ENCODE measurements at regions not wholly inside any gene's neighbourhood (a gene's known extent, or its start where the extent isn't known, plus 50 kb on each side); places are given as distances from the start of the nearest gene placed in this dataset.

GRCh38 chr3:35338186-35338585 lies 301.1 kb upstream of the ARPP21 start:
- no peak overlapping the region for H3K4me3 ChIP-seq (ENCODE audit: low read length)
- H3K9me3 ChIP-seq (ENCODE audit: low read length), result no peaks in the 10 kb centered on the region
- no peak overlapping the region for H3K9ac ChIP-seq (ENCODE audit: low read length)

GRCh38 chr3:35380196-35380595 lies 259.1 kb upstream of the ARPP21 start:
- Histone ChIP-seq H2AFZ (ENCODE audit: low read depth, low read length) (no peak overlapping the region), H3K4me2 (ENCODE audit: low read length) (no peak overlapping the region), H3K36me3 (ENCODE audit: insufficient read depth, low read length) (no peaks in the 10 kb centered on the region), H4K20me1 (ENCODE audit: insufficient read depth) (no peaks in the 10 kb centered on the region), H3K79me2 (replicated peaks; ENCODE audit: insufficient read depth, low read length) (no peaks in the 10 kb centered on the region), H3K4me3 (ENCODE audit: low read length) (no peak overlapping the region), H3K27me3 (ENCODE audit: insufficient read depth, low read depth, low read length) (no peaks in the 10 kb centered on the region), H3K9me3 (ENCODE audit: low read length) (no peaks in the 10 kb centered on the region), H3K9me2 (ENCODE audit: insufficient read depth, low read length) (no peaks in the 10 kb centered on the region), H3F3A (ENCODE audit: insufficient read depth, low read length, poor library complexity, severe bottlenecking) (no peaks in the 10 kb centered on the region), H3K27ac (ENCODE audit: low read length) (no peak overlapping the region), H3K9ac (ENCODE audit: low read length) (no peak overlapping the region)
- no peak for TF ChIP-seq SMC3 (conservative IDR thresholded peaks at IDR 0.05; ENCODE audit: poor library complexity)
- no peak for TF ChIP-seq EZH2 (IDR thresholded peaks at IDR 0.05; ENCODE audit: borderline replicate concordance, insufficient read depth, low read length, poor library complexity, severe bottlenecking)
- no peak for TF ChIP-seq POLR2AphosphoS5 (IDR thresholded peaks at IDR 0.05)
- no peak for TF ChIP-seq TAF1 (IDR thresholded peaks at IDR 0.05; ENCODE audit: low read depth)
- TF ChIP-seq CTCF (IDR thresholded peaks at IDR 0.05; ENCODE audit: poor library complexity, severe bottlenecking), result no peak
- TF ChIP-seq REST (IDR thresholded peaks at IDR 0.05; ENCODE audit: borderline replicate concordance), result no peak
- no peak for TF ChIP-seq EP300 (conservative IDR thresholded peaks at IDR 0.05; ENCODE audit: poor library complexity, severe bottlenecking)

More at GRCh38 chr3:35338186-35338585, 301.1 kb upstream of the ARPP21 start:
- H3K9me2 ChIP-seq (ENCODE audit: insufficient read depth, low read length), result no peaks in the 10 kb centered on the region
- no peak overlapping the region for H3K27ac ChIP-seq (ENCODE audit: low read length)
- no peaks in the 10 kb centered on the region for H3K27me3 ChIP-seq (ENCODE audit: insufficient read depth, low read depth, low read length)
- no peaks in the 10 kb centered on the region for H3K79me2 ChIP-seq (replicated peaks; ENCODE audit: insufficient read depth, low read length)
- H4K20me1 ChIP-seq (ENCODE audit: insufficient read depth), result no peaks in the 10 kb centered on the region
- H2AFZ ChIP-seq (ENCODE audit: low read depth, low read length), result no peak overlapping the region
- H3K4me2 ChIP-seq (ENCODE audit: low read length), result no peak overlapping the region
- H3K36me3 ChIP-seq (ENCODE audit: insufficient read depth, low read length), result no peaks in the 10 kb centered on the region
- TF ChIP-seq TAF1 (IDR thresholded peaks at IDR 0.05; ENCODE audit: low read depth) (no peak), POLR2AphosphoS5 (IDR thresholded peaks at IDR 0.05) (no peak), SMC3 (conservative IDR thresholded peaks at IDR 0.05; ENCODE audit: poor library complexity) (no peak), EP300 (conservative IDR thresholded peaks at IDR 0.05; ENCODE audit: poor library complexity, severe bottlenecking) (no peak), CTCF (IDR thresholded peaks at IDR 0.05; ENCODE audit: poor library complexity, severe bottlenecking) (no peak), REST (IDR thresholded peaks at IDR 0.05; ENCODE audit: borderline replicate concordance) (no peak), EZH2 (IDR thresholded peaks at IDR 0.05; ENCODE audit: borderline replicate concordance, insufficient read depth, low read length, poor library complexity, severe bottlenecking) (no peak), RAD21 (conservative IDR thresholded peaks at IDR 0.05) (no peak), MXI1 (conservative IDR thresholded peaks at IDR 0.05; ENCODE audit: poor library complexity, severe bottlenecking) (no peak)
- no peaks in the 10 kb centered on the region for H3F3A ChIP-seq (ENCODE audit: insufficient read depth, low read length, poor library complexity, severe bottlenecking)

Measured in neural cell (in vitro differentiated cells).